IPS DF 19.7 (cell line): ENCODE measurements at regions not wholly inside any gene's neighbourhood (a gene's known extent, or its start where the extent isn't known, plus 50 kb on each side); places are given as distances from the start of the nearest gene placed in this dataset.

ENCODE experiments used
- DNase-seq: peaks from one replicate; pipeline ENCODE4 v3.0.0-alpha.2; 2013; ENCODE audit warnings: low read depth, low spot score

GRCh38 chr1:228975238-228975907 is 240.1 kb downstream of the RHOU start:
- DNase-seq, result no peak

GRCh38 chr1:228976316-228976715 is 241.0 kb downstream of the RHOU start:
- DNase-seq, result no peak

- DNase-seq, result no peak
These were observed 242.0 kb downstream of the RHOU start for GRCh38 chr1:228977307-228977706.

GRCh38 chr1:228977741-228978140 is 242.5 kb downstream of the RHOU start:
- DNase-seq, result no peak

GRCh38 chr1:228978484-228979324 is 243.4 kb downstream of the RHOU start:
- DNase-seq, result no peak

- DNase-seq, result no peak
These were observed 244.0 kb downstream of the RHOU start for GRCh38 chr1:228979325-228979699.

GRCh38 chr1:228979774-228980173 is 244.5 kb downstream of the RHOU start:
- DNase-seq, result no peak

GRCh38 chr1:228980232-228980937 is 245.1 kb downstream of the RHOU start:
- DNase-seq, result no peak

- DNase-seq, result no peak
These were observed 247.4 kb downstream of the RHOU start for GRCh38 chr1:228982637-228983036.

- no peak for DNase-seq
These were observed 248.0 kb downstream of the RHOU start for GRCh38 chr1:228983231-228983660.

- DNase-seq, result no peak
These were observed 248.4 kb downstream of the RHOU start for GRCh38 chr1:228983661-228984060.

- DNase-seq, result no peak
These were observed 248.8 kb downstream of the RHOU start for GRCh38 chr1:228984107-228984506.

GRCh38 chr1:228984646-228985631 is 249.7 kb downstream of the RHOU start:
- DNase-seq, result no peak

GRCh38 chr1:228985661-228986060 is 250.4 kb downstream of the RHOU start:
- DNase-seq, result no peak

GRCh38 chr1:228986093-228986904 is 251.0 kb downstream of the RHOU start:
- DNase-seq, result no peak

- no peak for DNase-seq
These were observed 252.0 kb downstream of the RHOU start for GRCh38 chr1:228987286-228987685.

GRCh38 chr1:228987736-228988506 is 252.6 kb downstream of the RHOU start:
- no peak for DNase-seq

- no peak for DNase-seq
These were observed 253.4 kb downstream of the RHOU start for GRCh38 chr1:228988664-228989063.

GRCh38 chr1:228989176-228989575 is 253.9 kb downstream of the RHOU start:
- no peak for DNase-seq

GRCh38 chr1:228989676-228989991 is 254.4 kb downstream of the RHOU start:
- no peak for DNase-seq
